Astrocyte (in vitro differentiated cells and primary cell): ENCODE measurements at regions not wholly inside any gene's neighbourhood (a gene's known extent, or its start where the extent isn't known, plus 50 kb on each side); places are given as distances from the start of the nearest gene placed in this dataset.

ENCODE experiments used
- CTCF ChIP-seq: IDR thresholded peaks from 2 replicates; pipeline ENCODE4 v1.5.1; 2011; ENCODE audit warnings: low read depth, mild to moderate bottlenecking, inconsistent platforms, low read length, moderate library complexity; ENCODE audit not compliant: insufficient read depth
- EZH2 ChIP-seq: IDR thresholded peaks from 2 replicates; pipeline ENCODE4 v1.6.1; 2012; ENCODE audit warnings: mild to moderate bottlenecking, low read length, inconsistent platforms; ENCODE audit not compliant: insufficient read depth

- TF ChIP-seq CTCF (no peak), EZH2 (no peak)
These were observed 438.2 kb upstream of the LRRC7 start for GRCh38 chr1:69129538-69129937.
